ENCODE measurements at regions not wholly inside any gene's neighbourhood (a gene's known extent, or its start where the extent isn't known, plus 50 kb on each side); places are given as distances from the start of the nearest gene placed in this dataset.
"Not testable (repeated sequence)": the region's sequence is repeated elsewhere in the genome, so short reads cannot be mapped to it uniquely, and the experiment has no call there.

DNA sequence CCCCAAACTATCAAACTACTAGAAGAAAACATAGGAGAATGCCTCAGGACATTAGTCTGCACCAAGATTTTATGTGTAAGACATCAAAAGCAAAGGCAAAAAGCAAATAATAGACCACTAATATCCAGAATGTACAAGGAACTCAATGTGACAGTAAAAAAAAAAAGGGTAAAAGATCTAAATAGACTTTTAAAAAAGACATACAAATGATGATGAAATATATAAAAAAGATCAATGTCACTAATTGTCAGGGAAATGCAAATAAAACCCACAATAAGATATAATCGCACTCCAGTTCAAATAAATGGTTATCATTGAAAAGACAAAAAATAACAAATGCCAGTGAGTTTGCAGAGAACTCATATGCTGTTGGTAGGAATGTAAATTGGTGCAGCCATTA lies 118.3 kb upstream of the DUSP22 start:
- intact Hi-C loops (cut with DNase I) = no loop called here
- Histone ChIP-seq H3K27ac (no peak overlapping the region), H3K27me3 (no peaks in the 10 kb centered on the region), H3K9me3 (no peaks in the 10 kb centered on the region), H3K4me1 (no peaks in the 10 kb centered on the region), H3K4me3 (replicated peaks in 1 of 3) (no peak overlapping the region), H3K36me3 (no peaks in the 10 kb centered on the region)
- DNase-seq = no peak
- WGBS, 2 donors = 69 to 82% methylated on average over 1 of the region's 1 CpG
- TF ChIP-seq, protein P1, sequence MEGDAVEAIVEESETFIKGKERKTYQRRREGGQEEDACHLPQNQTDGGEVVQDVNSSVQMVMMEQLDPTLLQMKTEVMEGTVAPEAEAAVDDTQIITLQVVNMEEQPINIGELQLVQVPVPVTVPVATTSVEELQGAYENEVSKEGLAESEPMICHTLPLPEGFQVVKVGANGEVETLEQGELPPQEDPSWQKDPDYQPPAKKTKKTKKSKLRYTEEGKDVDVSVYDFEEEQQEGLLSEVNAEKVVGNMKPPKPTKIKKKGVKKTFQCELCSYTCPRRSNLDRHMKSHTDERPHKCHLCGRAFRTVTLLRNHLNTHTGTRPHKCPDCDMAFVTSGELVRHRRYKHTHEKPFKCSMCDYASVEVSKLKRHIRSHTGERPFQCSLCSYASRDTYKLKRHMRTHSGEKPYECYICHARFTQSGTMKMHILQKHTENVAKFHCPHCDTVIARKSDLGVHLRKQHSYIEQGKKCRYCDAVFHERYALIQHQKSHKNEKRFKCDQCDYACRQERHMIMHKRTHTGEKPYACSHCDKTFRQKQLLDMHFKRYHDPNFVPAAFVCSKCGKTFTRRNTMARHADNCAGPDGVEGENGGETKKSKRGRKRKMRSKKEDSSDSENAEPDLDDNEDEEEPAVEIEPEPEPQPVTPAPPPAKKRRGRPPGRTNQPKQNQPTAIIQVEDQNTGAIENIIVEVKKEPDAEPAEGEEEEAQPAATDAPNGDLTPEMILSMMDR (IDR thresholded peaks at IDR 0.05) = no peak
- TF ChIP-seq POLR2A (IDR thresholded peaks at IDR 0.05) = no peak

DNA sequence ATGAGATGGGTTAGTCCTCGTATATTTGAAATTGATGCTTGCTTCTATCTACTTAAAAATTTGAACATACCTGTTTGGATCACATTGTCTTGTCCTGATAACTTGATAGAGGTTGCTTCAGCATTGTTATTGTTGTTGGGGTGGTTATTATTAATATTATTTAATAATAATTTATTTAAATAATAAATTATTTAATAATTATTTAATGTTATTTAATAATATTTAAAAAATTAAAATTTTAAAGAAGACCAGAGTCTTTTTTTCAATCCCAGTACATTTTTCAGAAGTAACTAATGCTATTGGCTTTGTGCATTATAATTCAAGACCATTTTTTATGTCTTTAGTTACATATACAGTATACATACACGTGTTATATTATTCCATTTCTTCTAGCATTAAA lies 116.6 kb upstream of the DUSP22 start:
- peaks cover 0 to 3% of the 10 kb centered on the region in 2 donors for H3K4me1 ChIP-seq
- intact Hi-C loops (cut with DNase I) = no loop called here
- no peak for DNase-seq
- no peak overlapping the region for H3K27ac ChIP-seq
- no peak for TF ChIP-seq POLR2A (IDR thresholded peaks at IDR 0.05)
- TF ChIP-seq, protein P1 (IDR thresholded peaks at IDR 0.05) = no peak
- H3K36me3 ChIP-seq = no peaks in the 10 kb centered on the region
- no peaks in the 10 kb centered on the region for H3K27me3 ChIP-seq
- H3K9me3 ChIP-seq = no peaks in the 10 kb centered on the region
- 80 to 85% methylated on average over 2 of the region's 2 CpGs for WGBS, 2 donors
- H3K4me3 ChIP-seq (replicated peaks in 1 of 3) = no peak overlapping the region

DNA sequence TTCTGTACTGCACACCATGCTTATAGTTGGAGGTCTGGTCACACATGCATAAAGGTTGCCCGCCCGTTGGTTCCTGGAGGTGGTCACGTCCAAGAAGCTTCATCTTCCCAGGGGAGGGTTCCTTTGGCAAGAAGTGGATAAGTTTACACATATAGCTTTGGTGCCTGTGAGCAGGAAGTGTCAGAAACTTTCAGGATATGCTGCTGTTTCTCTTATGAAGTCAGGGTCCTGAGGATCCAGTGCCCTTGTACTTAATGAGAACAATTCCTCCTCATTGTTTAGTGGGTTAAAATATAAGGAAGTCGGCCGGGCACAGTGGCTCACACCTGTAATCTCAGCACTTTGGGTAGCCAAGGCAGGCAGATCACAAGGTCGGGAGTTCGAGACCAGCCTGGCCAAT lies 115.5 kb upstream of the DUSP22 start:
- Histone ChIP-seq H3K27ac (no peak overlapping the region), H3K4me1 (peaks cover 0 to 7% of the 10 kb centered on the region in 2 donors), H3K4me3 (replicated peaks in 1 of 3) (no peak overlapping the region), H3K36me3 (no peaks in the 10 kb centered on the region), H3K9me3 (no peaks in the 10 kb centered on the region), H3K27me3 (no peaks in the 10 kb centered on the region)
- TF ChIP-seq, protein P1 (IDR thresholded peaks at IDR 0.05) = no peak
- no peak for TF ChIP-seq POLR2A (IDR thresholded peaks at IDR 0.05)
- 80 to 81% methylated on average over 7 of the region's 7 CpGs for WGBS, 2 donors
- intact Hi-C loops (cut with DNase I) = no loop called here
- DNase-seq = no peak

DNA sequence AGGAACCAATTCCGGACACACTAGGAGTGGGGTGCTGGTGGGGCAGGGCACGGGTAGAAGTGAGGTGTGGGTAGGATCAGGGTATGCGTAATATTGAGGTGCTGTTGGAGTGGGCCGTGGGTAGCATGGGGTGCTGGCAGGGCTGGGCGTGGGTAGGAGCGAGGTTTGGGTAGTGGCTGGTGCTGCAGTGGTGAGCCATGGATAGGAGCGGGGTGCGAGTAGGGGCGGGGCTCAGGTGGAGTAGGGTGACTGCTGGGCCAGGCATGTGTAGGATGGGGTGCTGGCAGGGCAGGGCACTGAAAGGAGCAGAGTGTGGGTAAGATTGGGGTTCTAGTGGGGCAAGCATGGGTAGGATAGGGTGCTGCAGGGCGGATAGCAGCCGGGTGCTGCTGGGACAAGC lies 114.2 kb upstream of the DUSP22 start:
- TF ChIP-seq, protein P1 (IDR thresholded peaks at IDR 0.05) = no peak
- TF ChIP-seq POLR2A (IDR thresholded peaks at IDR 0.05) = no peak
- intact Hi-C loops (cut with DNase I) = no loop called here
- DNase-seq = no peak
- 87 to 88% methylated on average over 11 of the region's 11 CpGs for WGBS, 2 donors
- no peaks in the 10 kb centered on the region for H3K27me3 ChIP-seq
- no peaks in the 10 kb centered on the region for H3K36me3 ChIP-seq
- H3K4me3 ChIP-seq (replicated peaks in 1 of 3) = no peak overlapping the region
- H3K27ac ChIP-seq = no peak overlapping the region
- H3K9me3 ChIP-seq = no peaks in the 10 kb centered on the region
- H3K4me1 ChIP-seq = peaks cover 0 to 7% of the 10 kb centered on the region in 2 donors

DNA sequence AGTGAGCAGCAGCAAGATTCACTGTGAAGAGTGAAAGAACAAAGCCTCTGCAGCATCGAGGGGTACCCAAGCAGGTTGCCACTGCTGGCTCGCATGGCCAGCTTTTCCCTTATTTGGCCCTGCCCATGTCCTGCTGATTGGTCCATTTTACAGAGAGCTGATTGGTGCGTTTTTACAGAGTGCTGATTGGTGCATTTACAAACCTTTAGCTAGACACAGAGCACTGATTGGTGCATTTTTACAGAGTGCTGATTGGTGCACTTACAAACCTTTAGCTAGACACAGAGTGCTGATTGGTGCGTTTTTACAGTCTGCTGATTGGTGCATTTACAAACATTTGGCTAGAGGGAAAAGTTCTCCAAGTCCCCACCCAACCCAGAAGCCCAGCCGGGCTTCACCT lies 113.4 kb upstream of the DUSP22 start:
- intact Hi-C loops (cut with DNase I); DNase-seq: not testable (repeated sequence)
- 93% methylated on average over 5 of the region's 5 CpGs for WGBS, 2 donors

More for the DNA sequence above, 113.4 kb upstream of the DUSP22 start:
- H3K27me3 ChIP-seq; H3K27ac ChIP-seq; H3K4me3 ChIP-seq (replicated peaks in 1 of 3); H3K9me3 ChIP-seq; H3K36me3 ChIP-seq; H3K4me1 ChIP-seq: not testable (repeated sequence)
